ENCODE measurements at regions not wholly inside any gene's neighbourhood (a gene's known extent, or its start where the extent isn't known, plus 50 kb on each side); places are given as distances from the start of the nearest gene placed in this dataset.

DNA sequence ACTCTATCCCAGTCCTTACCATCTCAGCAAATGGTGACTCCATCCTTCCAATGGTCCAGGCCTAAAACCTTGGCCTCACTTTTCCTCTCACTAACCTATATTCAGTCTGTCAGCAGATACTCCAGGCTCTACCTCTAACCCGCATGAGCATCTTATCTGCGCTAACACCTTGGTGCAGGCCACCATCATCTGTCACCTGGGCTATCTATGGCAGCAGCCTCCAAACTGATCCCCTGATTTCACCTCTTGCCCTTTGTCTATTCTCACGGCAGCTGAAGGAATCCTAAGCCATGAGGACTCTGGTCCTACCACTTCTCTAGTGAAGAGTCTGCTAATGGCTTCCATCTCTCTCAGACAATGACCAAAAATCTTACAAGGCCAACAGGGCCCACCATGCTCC lies 57.9 kb upstream of the CCL1 start (continued):
- TF ChIP-seq, protein P1, sequence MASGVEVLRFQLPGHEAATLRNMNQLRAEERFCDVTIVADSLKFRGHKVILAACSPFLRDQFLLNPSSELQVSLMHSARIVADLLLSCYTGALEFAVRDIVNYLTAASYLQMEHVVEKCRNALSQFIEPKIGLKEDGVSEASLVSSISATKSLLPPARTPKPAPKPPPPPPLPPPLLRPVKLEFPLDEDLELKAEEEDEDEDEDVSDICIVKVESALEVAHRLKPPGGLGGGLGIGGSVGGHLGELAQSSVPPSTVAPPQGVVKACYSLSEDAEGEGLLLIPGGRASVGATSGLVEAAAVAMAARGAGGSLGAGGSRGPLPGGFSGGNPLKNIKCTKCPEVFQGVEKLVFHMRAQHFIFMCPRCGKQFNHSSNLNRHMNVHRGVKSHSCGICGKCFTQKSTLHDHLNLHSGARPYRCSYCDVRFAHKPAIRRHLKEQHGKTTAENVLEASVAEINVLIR (CRISPR knock-in tag; IDR thresholded peaks at IDR 0.05): no peak
- TF ChIP-seq NFXL1 (CRISPR knock-in tag; IDR thresholded peaks at IDR 0.05) (no peak), HDAC8 (tag; IDR thresholded peaks at IDR 0.05) (no peak), HDGF (IDR thresholded peaks at IDR 0.05) (no peak), CBFA2T3 (IDR thresholded peaks at IDR 0.05) (peak; percentile 76), IFI16 (CRISPR knock-in tag; IDR thresholded peaks at IDR 0.05) (no peak), KDM1A (IDR thresholded peaks at IDR 0.05) (0 out of 4 replicates have a peak, but pooled peaks of 1 of the 2 experiments have one; percentile 20), SMAD3 (CRISPR knock-in tag; conservative IDR thresholded peaks at IDR 0.05) (no peak), ZNF146 (CRISPR knock-in tag; IDR thresholded peaks at IDR 0.05; ENCODE audit: unreplicated experiment) (no peak), FOXK2 (conservative IDR thresholded peaks at IDR 0.05 in 1 of 2, IDR thresholded peaks at IDR 0.05 in 1 of 2; ENCODE audit: low read depth in 2 of 2) (no peak)
- TF ChIP-seq, protein P2, sequence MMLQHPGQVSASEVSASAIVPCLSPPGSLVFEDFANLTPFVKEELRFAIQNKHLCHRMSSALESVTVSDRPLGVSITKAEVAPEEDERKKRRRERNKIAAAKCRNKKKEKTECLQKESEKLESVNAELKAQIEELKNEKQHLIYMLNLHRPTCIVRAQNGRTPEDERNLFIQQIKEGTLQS (IDR thresholded peaks at IDR 0.05): no peak
- TF ChIP-seq, protein P2 (CRISPR knock-in tag; conservative IDR thresholded peaks at IDR 0.05): no peak
- TF ChIP-seq, protein P3, sequence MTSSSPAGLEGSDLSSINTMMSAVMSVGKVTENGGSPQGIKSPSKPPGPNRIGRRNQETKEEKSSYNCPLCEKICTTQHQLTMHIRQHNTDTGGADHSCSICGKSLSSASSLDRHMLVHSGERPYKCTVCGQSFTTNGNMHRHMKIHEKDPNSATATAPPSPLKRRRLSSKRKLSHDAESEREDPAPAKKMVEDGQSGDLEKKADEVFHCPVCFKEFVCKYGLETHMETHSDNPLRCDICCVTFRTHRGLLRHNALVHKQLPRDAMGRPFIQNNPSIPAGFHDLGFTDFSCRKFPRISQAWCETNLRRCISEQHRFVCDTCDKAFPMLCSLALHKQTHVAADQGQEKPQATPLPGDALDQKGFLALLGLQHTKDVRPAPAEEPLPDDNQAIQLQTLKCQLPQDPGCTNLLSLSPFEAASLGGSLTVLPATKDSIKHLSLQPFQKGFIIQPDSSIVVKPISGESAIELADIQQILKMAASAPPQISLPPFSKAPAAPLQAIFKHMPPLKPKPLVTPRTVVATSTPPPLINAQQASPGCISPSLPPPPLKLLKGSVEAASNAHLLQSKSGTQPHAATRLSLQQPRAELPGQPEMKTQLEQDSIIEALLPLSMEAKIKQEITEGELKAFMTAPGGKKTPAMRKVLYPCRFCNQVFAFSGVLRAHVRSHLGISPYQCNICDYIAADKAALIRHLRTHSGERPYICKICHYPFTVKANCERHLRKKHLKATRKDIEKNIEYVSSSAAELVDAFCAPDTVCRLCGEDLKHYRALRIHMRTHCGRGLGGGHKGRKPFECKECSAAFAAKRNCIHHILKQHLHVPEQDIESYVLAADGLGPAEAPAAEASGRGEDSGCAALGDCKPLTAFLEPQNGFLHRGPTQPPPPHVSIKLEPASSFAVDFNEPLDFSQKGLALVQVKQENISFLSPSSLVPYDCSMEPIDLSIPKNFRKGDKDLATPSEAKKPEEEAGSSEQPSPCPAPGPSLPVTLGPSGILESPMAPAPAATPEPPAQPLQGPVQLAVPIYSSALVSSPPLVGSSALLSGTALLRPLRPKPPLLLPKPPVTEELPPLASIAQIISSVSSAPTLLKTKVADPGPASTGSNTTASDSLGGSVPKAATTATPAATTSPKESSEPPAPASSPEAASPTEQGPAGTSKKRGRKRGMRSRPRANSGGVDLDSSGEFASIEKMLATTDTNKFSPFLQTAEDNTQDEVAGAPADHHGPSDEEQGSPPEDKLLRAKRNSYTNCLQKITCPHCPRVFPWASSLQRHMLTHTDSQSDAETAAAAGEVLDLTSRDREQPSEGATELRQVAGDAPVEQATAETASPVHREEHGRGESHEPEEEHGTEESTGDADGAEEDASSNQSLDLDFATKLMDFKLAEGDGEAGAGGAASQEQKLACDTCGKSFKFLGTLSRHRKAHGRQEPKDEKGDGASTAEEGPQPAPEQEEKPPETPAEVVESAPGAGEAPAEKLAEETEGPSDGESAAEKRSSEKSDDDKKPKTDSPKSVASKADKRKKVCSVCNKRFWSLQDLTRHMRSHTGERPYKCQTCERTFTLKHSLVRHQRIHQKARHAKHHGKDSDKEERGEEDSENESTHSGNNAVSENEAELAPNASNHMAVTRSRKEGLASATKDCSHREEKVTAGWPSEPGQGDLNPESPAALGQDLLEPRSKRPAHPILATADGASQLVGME (CRISPR knock-in tag; IDR thresholded peaks at IDR 0.05): no peak
